ENCODE measurements at regions not wholly inside any gene's neighbourhood (a gene's known extent, or its start where the extent isn't known, plus 50 kb on each side); places are given as distances from the start of the nearest gene placed in this dataset.

- H3K4me1 ChIP-seq (ENCODE audit: control insufficient read depth in 2 of 2, insufficient read depth in 1 of 2, low read depth in 1 of 2, low read length in 2 of 2), result peaks cover 0 to 1% of the 10 kb centered on the region in 2 donors
Observed at GRCh38 chr13:79684371-79684770, 203.4 kb downstream of the NDFIP2 start.

GRCh38 chr13:79682164-79682563 is 201.2 kb downstream of the NDFIP2 start:
- Histone ChIP-seq H3K36me3 (replicated peaks in 1 of 2; ENCODE audit: control insufficient read depth in 2 of 2, insufficient read depth in 2 of 2, low read length in 2 of 2) (no peaks in the 10 kb centered on the region), H3K4me1 (ENCODE audit: control insufficient read depth in 2 of 2, insufficient read depth in 1 of 2, low read depth in 1 of 2, low read length in 2 of 2) (peaks cover 0 to 1% of the 10 kb centered on the region in 2 donors), H4K8ac (ENCODE audit: low read depth, low read length) (no peak overlapping the region), H3K18ac (ENCODE audit: low read length) (no peak overlapping the region), H2BK5ac (ENCODE audit: low read length) (no peak overlapping the region), H3K4ac (ENCODE audit: low read length) (no peak overlapping the region), H2AK5ac (ENCODE audit: low read depth, low read length) (no peak overlapping the region), H2AFZ (ENCODE audit: low read length) (no peak overlapping the region), H3K27ac (replicated peaks; ENCODE audit: low read length) (no peak overlapping the region), H3K14ac (ENCODE audit: low read length) (no peak overlapping the region), H3K9me3 (replicated peaks in 1 of 2; ENCODE audit: control insufficient read depth in 2 of 2, insufficient read depth in 1 of 2, low read depth in 1 of 2, low read length in 2 of 2) (peaks cover 0 to 9% of the 10 kb centered on the region in 2 donors), H3K4me2 (ENCODE audit: insufficient read depth, low read length, poor library complexity, severe bottlenecking) (no peak overlapping the region), H3K4me3 (ENCODE audit: low read length in 2 of 2) (no peak overlapping the region), H4K91ac (ENCODE audit: low read depth, low read length, poor library complexity) (no peak overlapping the region), H3K9ac (ENCODE audit: low read depth, low read length, poor library complexity) (no peak overlapping the region), H3K23ac (ENCODE audit: low read depth, low read length, poor library complexity) (no peak overlapping the region), H3K79me1 (ENCODE audit: low read depth, low read length) (no peaks in the 10 kb centered on the region), H3K27me3 (ENCODE audit: control insufficient read depth in 3 of 3, insufficient read depth in 3 of 3, low read depth in 1 of 3, low read length in 3 of 3) (no peaks in the 10 kb centered on the region), H2BK15ac (ENCODE audit: low read length) (no peak overlapping the region), H2BK120ac (ENCODE audit: low read depth, low read length) (no peak overlapping the region), H2BK12ac (ENCODE audit: low read length) (no peak overlapping the region)
- no CpG with 5 or more reads among the region's 2 CpGs for WGBS, 2 donors (ENCODE audit: extremely low coverage in 2 of 2, insufficient read length in 2 of 2, insufficient replicate concordance in 1 of 2)
- DNase-seq (ENCODE audit: low spot score), result no peak

More at GRCh38 chr13:79684371-79684770, 203.4 kb downstream of the NDFIP2 start:
- no peak overlapping the region for H3K14ac ChIP-seq (ENCODE audit: low read length)
- no peak overlapping the region for H3K23ac ChIP-seq (ENCODE audit: low read depth, low read length, poor library complexity)
- H3K4me3 ChIP-seq (ENCODE audit: low read length in 2 of 2), result no peak overlapping the region
- H3K36me3 ChIP-seq (replicated peaks in 1 of 2; ENCODE audit: control insufficient read depth in 2 of 2, insufficient read depth in 2 of 2, low read length in 2 of 2), result no peaks in the 10 kb centered on the region
- WGBS, 2 donors (ENCODE audit: extremely low coverage in 2 of 2, insufficient read length in 2 of 2, insufficient replicate concordance in 1 of 2), result no CpG with 5 or more reads among the region's 3 CpGs
- H2AFZ ChIP-seq (ENCODE audit: low read length), result no peak overlapping the region
- DNase-seq (ENCODE audit: low spot score), result no peak
- no peak overlapping the region for H3K27ac ChIP-seq (replicated peaks; ENCODE audit: low read length)
- no peaks in the 10 kb centered on the region for H3K79me1 ChIP-seq (ENCODE audit: low read depth, low read length)
- peaks cover 0 to 1% (median 0%) of the 10 kb centered on the region in 3 experiments for H3K27me3 ChIP-seq (ENCODE audit: control insufficient read depth in 3 of 3, insufficient read depth in 3 of 3, low read depth in 1 of 3, low read length in 3 of 3)
- H4K91ac ChIP-seq (ENCODE audit: low read depth, low read length, poor library complexity), result no peak overlapping the region
- H2AK5ac ChIP-seq (ENCODE audit: low read depth, low read length), result no peak overlapping the region
- H3K9me3 ChIP-seq (replicated peaks in 1 of 2; ENCODE audit: control insufficient read depth in 2 of 2, insufficient read depth in 1 of 2, low read depth in 1 of 2, low read length in 2 of 2), result peaks cover 0 to 9% of the 10 kb centered on the region in 2 donors
- no peak overlapping the region for H3K18ac ChIP-seq (ENCODE audit: low read length)
- no peak overlapping the region for H2BK5ac ChIP-seq (ENCODE audit: low read length)
- no peak overlapping the region for H3K4ac ChIP-seq (ENCODE audit: low read length)
- H2BK120ac ChIP-seq (ENCODE audit: low read depth, low read length), result no peak overlapping the region
- no peak overlapping the region for H2BK15ac ChIP-seq (ENCODE audit: low read length)
- H3K4me2 ChIP-seq (ENCODE audit: insufficient read depth, low read length, poor library complexity, severe bottlenecking), result no peak overlapping the region
- H2BK12ac ChIP-seq (ENCODE audit: low read length), result no peak overlapping the region
- no peak overlapping the region for H4K8ac ChIP-seq (ENCODE audit: low read depth, low read length)
- H3K9ac ChIP-seq (ENCODE audit: low read depth, low read length, poor library complexity), result no peak overlapping the region

GRCh38 chr13:79681069-79681468 is 200.1 kb downstream of the NDFIP2 start:
- no peak overlapping the region for H2BK15ac ChIP-seq (ENCODE audit: low read length)
- no peak overlapping the region for H3K23ac ChIP-seq (ENCODE audit: low read depth, low read length, poor library complexity)
- H3K27ac ChIP-seq (replicated peaks; ENCODE audit: low read length), result no peak overlapping the region
- no peak overlapping the region for H4K8ac ChIP-seq (ENCODE audit: low read depth, low read length)
- no peaks in the 10 kb centered on the region for H3K36me3 ChIP-seq (replicated peaks in 1 of 2; ENCODE audit: control insufficient read depth in 2 of 2, insufficient read depth in 2 of 2, low read length in 2 of 2)
- no peak overlapping the region for H4K91ac ChIP-seq (ENCODE audit: low read depth, low read length, poor library complexity)
- H3K4me3 ChIP-seq (ENCODE audit: low read length in 2 of 2), result no peak overlapping the region
- no peaks in the 10 kb centered on the region for H3K27me3 ChIP-seq (ENCODE audit: control insufficient read depth in 3 of 3, insufficient read depth in 3 of 3, low read depth in 1 of 3, low read length in 3 of 3)
- no peak overlapping the region for H3K4ac ChIP-seq (ENCODE audit: low read length)
- H2BK120ac ChIP-seq (ENCODE audit: low read depth, low read length), result no peak overlapping the region
- DNase-seq (ENCODE audit: low spot score), result no peak
- no peak overlapping the region for H2AK5ac ChIP-seq (ENCODE audit: low read depth, low read length)
- H3K4me2 ChIP-seq (ENCODE audit: insufficient read depth, low read length, poor library complexity, severe bottlenecking), result no peak overlapping the region
- no peaks in the 10 kb centered on the region for H3K79me1 ChIP-seq (ENCODE audit: low read depth, low read length)
- no peak overlapping the region for H3K9ac ChIP-seq (ENCODE audit: low read depth, low read length, poor library complexity)
- H2BK5ac ChIP-seq (ENCODE audit: low read length), result no peak overlapping the region
- no peak overlapping the region for H2AFZ ChIP-seq (ENCODE audit: low read length)
- peaks cover 0 to 9% of the 10 kb centered on the region in 2 donors for H3K9me3 ChIP-seq (replicated peaks in 1 of 2; ENCODE audit: control insufficient read depth in 2 of 2, insufficient read depth in 1 of 2, low read depth in 1 of 2, low read length in 2 of 2)
- no peak overlapping the region for H3K18ac ChIP-seq (ENCODE audit: low read length)
- no CpG with 5 or more reads among the region's 1 CpG for WGBS, 2 donors (ENCODE audit: extremely low coverage in 2 of 2, insufficient read length in 2 of 2, insufficient replicate concordance in 1 of 2)
- peaks cover 0 to 2% of the 10 kb centered on the region in 2 donors for H3K4me1 ChIP-seq (ENCODE audit: control insufficient read depth in 2 of 2, insufficient read depth in 1 of 2, low read depth in 1 of 2, low read length in 2 of 2)
- H3K14ac ChIP-seq (ENCODE audit: low read length), result no peak overlapping the region
- no peak overlapping the region for H2BK12ac ChIP-seq (ENCODE audit: low read length)

- Histone ChIP-seq H3K18ac (ENCODE audit: low read length) (no peak overlapping the region), H2AK5ac (ENCODE audit: low read depth, low read length) (no peak overlapping the region), H3K4me3 (ENCODE audit: low read length in 2 of 2) (no peak overlapping the region), H3K36me3 (replicated peaks in 1 of 2; ENCODE audit: control insufficient read depth in 2 of 2, insufficient read depth in 2 of 2, low read length in 2 of 2) (no peaks in the 10 kb centered on the region), H3K9me3 (replicated peaks in 1 of 2; ENCODE audit: control insufficient read depth in 2 of 2, insufficient read depth in 1 of 2, low read depth in 1 of 2, low read length in 2 of 2) (peaks cover 0 to 9% of the 10 kb centered on the region in 2 donors), H3K27ac (replicated peaks; ENCODE audit: low read length) (no peak overlapping the region), H3K27me3 (ENCODE audit: control insufficient read depth in 3 of 3, insufficient read depth in 3 of 3, low read depth in 1 of 3, low read length in 3 of 3) (no peaks in the 10 kb centered on the region), H2BK12ac (ENCODE audit: low read length) (no peak overlapping the region), H4K91ac (ENCODE audit: low read depth, low read length, poor library complexity) (no peak overlapping the region), H3K23ac (ENCODE audit: low read depth, low read length, poor library complexity) (no peak overlapping the region), H2BK120ac (ENCODE audit: low read depth, low read length) (no peak overlapping the region), H4K8ac (ENCODE audit: low read depth, low read length) (no peak overlapping the region), H3K9ac (ENCODE audit: low read depth, low read length, poor library complexity) (no peak overlapping the region), H3K79me1 (ENCODE audit: low read depth, low read length) (no peaks in the 10 kb centered on the region), H2BK5ac (ENCODE audit: low read length) (no peak overlapping the region), H2AFZ (ENCODE audit: low read length) (no peak overlapping the region), H3K4me2 (ENCODE audit: insufficient read depth, low read length, poor library complexity, severe bottlenecking) (no peak overlapping the region), H3K4me1 (ENCODE audit: control insufficient read depth in 2 of 2, insufficient read depth in 1 of 2, low read depth in 1 of 2, low read length in 2 of 2) (peaks cover 0 to 3% of the 10 kb centered on the region in 2 donors), H3K14ac (ENCODE audit: low read length) (no peak overlapping the region), H3K4ac (ENCODE audit: low read length) (no peak overlapping the region), H2BK15ac (ENCODE audit: low read length) (no peak overlapping the region)
- no peak for DNase-seq (ENCODE audit: low spot score)
Observed at GRCh38 chr13:79680485-79680884, 199.5 kb downstream of the NDFIP2 start.

All from neuronal stem cell (in vitro differentiated cells).